C1 segment of cervical spinal cord (tissue), 14 donors: ENCODE measurements at regions not wholly inside any gene's neighbourhood (a gene's known extent, or its start where the extent isn't known, plus 50 kb on each side); places are given as distances from the start of the nearest gene placed in this dataset.
"Not testable (repeated sequence)": the region's sequence is repeated elsewhere in the genome, so short reads cannot be mapped to it uniquely, and the experiment has no call there.

Source experiments
- DNase-seq, 14 donors: peaks; one replicate each; lab custom pipeline; 2025; lab: John Stamatoyannopoulos, UW

DNA sequence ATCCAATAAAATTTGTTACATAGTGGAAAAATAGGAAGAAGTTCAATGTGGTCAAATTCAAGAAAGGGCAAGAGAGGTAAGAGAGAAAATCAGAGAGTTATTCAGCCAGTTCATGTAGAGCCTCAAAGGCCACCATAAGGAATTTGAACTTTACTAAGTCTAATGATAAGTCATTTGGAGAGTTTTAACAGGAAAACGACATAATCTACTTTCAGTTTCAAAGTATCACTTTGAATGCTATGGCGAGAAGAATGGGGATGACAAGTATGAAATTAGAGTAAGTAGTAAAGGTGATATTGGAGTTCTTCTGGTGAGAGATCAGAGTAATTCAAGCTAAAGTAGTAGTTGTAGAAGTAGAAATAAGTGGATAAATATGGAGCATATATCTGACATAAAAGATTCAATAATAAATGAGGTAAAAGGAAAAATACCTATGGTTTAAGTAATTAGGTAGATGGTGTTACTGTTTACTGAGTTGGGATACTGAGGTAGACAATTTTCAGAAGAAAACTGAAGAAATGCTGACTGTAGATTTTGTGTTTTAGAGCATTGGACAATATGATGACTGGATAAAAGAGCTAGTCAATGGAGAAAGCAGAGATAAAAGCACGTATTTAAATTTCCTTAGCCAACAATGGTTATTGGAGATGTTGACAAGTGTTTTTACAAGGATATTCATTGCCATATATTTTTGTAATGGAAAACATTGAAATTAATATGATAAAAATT, 331.7 kb upstream of the ADGRL3 start:
- no peak for DNase-seq

DNA sequence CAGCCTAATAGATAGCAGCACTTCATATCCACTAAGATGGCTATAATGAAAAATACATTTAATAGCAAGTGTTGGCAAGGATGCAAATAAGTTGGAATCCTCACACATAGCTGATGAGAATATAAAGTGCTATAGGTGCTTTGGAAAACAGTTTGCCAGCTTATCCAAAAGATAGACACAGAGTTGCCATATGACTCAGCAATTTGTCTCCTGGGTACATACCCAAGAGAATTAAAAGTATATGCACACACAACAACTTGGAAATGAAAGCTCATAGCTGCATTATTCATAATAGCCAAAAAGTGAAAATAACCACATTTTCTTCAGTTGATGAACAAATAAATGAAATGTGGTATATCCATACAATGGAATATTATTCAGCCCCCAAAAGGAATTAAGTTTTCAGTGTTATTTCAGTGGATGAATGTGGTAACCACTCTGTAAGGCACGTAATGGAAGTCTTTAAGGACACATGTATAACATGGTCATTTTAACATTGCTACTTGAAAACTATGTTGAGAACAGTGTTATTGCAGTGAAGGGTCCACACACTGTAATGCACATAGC, 320.9 kb upstream of the ADGRL3 start:
- DNase-seq = no peak

DNA sequence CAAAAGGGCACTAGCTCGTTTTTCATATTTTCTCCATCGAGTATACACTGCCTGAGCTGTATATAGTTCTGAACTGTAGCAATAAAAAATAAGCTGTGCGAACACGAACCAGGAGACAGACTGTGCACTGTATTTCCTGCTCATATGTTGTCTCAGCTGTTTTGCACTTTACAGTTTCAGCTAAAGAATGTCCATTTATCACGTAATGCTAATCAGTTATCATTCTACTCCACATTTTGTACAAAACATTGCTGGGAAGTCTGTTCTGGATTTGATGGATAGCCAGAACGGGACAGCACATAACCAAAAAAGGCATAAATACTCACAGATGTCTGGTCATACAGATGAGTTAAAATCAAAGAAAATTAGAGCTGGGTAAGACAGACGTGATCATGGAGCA, 315.5 kb upstream of the ADGRL3 start:
- no peak for DNase-seq

DNA sequence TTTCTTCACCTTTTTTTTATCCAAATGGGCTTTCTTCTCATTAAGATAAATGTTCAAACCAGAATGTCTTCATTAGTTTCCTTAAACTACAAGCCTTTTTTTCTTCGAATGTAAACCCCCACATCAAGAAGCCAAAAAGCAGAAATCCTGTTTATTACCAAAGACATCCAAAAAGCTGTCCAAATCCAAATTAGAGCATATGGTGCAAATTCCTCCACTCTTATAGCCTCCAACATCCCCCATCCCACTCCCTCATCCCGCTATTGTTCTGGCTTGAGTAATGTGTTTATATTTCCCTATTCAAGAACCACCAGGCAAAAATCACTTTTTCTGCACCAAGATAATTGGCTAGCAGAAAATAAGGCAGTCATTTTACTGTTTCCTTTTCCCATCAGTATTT, 315.1 kb upstream of the ADGRL3 start:
- no peak for DNase-seq

DNA sequence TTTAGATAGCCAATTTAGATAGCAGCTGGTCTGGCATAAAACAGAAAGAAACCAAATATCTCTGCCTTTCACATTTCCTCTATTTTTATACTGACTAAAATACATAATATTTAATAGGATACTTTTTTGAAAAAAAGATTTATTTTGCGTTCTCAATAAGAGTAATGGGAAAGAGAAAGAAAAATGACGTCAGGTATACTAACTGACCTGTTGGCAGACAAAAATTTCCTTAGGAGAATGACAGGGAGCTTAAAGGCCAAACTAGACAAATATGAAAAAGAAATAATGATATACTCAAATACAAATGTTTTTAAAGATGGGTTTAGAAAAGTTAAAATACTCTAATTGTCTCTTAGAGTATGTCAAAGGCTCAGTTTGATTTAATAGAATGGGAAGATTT, 309.4 kb upstream of the ADGRL3 start:
- no peak for DNase-seq

DNA sequence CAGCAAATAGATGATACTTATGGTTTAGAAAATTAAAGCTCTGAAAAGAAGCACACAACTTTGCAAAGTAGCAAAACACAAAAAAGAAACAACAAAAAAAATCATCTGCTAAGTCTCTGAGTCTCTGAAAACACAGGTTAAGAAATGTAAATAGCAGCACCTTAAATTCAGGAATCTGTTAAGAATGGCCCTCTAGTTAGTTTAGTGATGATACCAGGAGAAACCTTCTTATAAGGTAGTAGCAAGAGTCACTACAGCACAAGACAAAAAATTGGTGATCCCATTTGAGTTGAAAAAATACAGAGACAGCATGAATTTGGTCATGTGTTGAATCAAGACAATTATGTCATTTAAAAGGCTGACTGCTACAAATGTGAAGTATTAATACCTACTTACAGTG, 308.2 kb upstream of the ADGRL3 start:
- no peak for DNase-seq

DNA sequence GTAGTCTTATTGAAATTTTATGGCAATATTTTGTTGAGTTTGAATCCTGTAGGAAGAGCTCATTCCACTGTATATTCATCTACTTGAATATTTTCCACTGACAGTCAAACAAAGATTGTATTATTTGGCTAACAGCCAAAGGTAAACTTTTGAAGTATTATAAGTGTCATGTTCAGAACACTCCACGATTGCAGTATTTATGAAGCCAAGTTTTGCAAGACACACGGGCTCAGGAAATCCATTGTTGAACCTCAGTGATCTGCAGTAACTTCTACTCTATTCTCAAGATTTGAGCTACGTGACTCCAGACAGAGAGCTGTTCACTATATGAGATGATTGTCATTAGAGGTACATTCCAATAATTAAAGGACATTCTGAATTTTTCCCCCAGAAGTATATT, 302.7 kb upstream of the ADGRL3 start:
- no peak for DNase-seq

DNA sequence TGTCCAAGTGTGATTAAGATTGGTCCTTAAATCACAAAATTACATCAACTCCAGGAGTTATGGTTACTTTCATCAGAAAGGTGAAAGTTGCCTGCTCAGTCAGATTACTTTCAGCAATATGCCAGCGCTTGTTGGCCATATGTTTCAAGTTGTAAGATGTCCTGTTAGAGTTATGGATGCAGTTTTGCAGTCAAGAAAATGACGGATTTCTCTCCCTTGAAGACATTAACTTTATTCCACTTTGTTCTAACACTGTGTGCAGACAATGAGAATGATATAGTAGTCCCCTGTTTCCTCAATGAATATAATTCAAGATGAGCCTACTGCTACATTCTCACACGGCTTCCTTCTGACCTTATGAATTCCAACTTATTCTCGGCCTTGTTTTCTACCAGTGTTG, 295.0 kb upstream of the ADGRL3 start:
- DNase-seq = no peak

DNA sequence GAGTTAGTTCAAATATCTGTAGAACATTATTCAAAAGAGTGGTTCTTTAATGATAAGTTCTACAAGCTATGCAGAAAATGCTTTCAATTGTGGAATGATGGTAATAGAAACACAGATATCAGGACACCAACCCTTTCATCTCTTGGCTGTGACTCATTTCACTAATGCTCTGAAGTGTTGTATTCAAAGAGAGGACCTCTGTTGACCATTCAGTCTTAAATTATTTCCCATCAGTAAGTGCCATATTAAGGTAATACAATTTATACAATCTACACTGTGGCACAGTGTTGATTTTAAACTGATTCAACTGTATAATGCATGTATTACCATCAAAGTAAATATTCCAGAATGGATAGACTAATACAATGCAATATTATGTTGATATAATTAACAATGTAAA, 289.0 kb upstream of the ADGRL3 start:
- no peak for DNase-seq

DNA sequence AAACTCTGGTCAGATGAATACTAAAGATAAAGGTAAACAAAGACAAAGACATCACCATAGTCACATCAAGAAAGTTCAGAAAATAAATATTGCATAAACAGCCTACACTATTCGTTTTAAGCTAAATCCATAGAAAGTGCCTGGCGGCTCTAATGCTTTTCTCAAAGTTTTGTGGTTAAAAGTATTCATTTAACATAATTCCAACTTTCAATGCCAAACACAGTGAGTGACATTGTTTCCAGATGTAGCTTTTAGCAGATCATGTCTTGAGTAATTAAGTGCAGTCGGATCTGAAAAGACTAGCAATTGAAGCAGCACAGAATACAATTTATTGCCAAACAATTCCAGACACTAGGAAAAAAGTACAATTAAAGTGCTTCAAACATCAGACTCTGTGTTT, 287.1 kb upstream of the ADGRL3 start:
- no peak for DNase-seq

DNA sequence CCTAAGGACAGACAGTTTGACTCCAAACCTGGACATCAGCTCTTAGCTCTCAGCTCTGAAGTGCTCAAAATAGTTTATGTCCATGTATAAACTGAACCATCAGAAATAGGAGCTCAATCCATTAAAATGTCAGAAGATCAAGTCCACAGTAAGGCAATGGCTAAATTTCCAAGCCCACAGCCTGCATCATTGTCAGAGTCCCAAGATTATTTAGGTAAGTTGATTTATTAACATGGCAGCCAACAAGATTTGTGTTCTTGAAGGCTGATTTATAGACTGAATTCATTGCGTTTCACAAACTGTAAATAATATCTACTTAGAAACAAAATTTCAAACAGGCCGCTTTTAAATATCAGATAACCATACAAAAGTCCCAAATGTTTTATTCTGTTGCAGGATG, 286.5 kb upstream of the ADGRL3 start:
- DNase-seq = no peak

DNA sequence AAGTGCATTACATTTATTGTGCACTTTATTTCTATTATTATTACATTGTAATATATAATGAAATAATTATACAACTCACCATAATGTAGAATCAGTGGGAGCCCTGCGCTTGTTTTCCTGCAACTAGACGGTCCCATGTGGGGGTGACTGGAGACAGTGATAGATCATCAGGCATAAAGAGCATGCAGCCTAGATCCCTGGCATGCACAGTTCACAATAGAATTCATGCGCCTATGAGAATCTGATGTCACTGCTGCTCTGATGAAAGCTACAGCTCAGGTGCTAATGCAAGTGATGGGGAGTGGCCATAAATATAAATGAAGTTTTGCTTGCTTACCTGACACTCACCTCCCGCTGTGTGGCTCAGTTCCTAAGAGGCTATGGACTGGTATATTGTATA, 278.4 kb upstream of the ADGRL3 start:
- DNase-seq = not testable (repeated sequence)

DNA sequence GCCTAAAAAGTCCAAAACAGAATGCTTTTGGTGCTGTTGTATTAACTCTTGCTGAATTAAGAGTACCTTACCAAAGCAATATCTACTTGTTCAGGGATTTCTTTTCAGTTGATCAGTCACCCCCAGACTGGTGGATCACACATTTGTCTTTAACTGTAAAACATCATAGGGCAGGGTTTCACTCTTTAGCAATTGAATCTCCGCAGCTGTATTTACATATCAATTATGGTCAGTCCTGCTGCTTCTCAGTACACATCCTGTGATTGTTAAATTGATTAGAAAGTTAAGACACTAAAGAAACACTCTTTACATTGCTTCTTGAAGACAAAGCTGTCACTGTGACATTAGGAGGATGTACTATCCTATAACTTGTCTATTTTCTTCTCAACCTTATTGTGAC, 277.1 kb upstream of the ADGRL3 start:
- no peak for DNase-seq

DNA sequence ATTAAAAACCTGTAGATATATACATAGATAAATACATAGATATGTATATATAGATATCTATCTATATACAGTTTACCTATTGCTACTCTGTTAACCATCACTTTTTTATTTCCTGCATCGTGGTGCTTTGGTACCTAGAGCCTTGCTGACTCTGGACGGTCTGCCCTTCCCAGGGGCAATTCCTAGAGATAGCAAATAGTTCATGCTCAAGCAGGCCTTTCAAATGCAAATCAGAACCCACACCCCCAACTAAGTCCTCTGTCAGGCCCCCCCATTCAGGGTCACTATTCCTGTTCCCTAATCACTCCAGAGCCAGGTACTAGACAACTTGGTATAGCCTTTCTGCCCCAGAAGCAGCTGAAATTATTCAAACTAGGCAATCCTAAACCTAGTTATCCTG, 273.5 kb upstream of the ADGRL3 start:
- DNase-seq = no peak

DNA sequence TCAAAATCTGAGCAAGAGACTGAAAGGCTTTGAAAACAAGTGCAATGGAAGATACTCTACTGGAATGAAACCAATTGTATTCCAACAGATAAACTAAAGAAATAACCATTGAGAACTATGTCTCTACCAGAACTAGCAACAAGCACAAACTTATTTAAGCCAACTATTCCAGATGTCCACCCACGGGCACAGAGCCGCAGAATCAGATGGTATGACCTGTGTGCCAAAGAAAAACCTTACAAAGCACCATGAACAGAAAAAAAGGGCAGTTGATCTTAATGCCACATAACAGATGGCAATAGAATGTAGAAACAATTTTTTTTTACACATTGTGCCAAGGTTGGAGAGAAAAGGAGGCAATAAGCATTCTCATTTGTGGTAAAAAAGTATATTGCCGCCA, 269.3 kb upstream of the ADGRL3 start:
- no peak for DNase-seq

DNA sequence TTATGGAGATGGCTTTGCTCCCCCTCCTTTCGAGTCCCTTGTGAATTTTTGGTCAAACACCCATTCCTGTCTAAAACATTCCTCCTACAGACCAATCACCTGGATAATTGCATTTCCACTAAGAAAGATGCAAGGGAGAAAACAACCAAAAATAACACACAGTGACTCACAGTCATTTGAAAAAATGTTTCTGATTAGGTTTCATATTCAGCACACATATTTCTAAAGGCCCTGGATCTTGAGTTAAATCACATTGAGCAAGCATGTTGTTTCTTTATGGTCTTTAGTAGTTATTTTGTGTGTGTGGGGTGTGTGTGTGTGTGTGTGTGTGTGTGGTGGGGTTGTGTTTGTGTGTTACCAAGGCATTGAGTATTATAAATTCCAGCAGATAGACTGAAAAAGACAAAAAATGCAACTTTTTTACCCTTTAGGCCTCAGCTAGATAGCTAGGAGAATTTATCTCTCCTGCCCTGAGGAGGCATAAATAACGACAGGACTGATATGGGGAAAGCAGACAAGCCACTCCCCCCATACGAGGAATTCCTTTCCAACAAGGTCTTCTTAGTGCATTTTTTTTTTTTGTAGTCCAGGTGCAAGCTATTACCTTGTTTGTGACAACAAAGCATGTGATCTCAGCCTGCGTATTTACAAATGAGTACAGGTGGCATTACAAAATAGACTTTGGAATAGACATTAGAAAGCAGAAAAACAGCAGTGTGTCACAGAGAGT, 265.4 kb upstream of the ADGRL3 start:
- DNase-seq = no peak

DNA sequence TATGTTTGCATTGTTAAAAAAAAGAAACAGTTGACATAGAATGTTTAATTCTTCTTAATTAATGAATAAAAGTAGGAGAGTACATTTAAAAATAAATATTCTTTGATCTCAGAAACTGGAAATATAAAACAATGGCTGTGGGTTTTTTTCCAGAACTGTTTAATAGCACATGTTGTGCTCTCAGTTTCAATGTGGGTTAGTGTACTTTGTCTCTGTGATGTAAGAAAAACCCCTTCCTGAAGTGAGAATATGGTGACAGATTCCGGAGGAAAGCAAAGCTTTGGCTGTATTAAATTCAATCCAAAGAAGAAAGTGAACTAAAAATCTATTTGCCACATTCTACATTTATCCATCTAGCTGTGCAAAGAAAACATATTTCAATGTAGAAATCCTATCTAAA, 261.9 kb upstream of the ADGRL3 start:
- no peak for DNase-seq

DNA sequence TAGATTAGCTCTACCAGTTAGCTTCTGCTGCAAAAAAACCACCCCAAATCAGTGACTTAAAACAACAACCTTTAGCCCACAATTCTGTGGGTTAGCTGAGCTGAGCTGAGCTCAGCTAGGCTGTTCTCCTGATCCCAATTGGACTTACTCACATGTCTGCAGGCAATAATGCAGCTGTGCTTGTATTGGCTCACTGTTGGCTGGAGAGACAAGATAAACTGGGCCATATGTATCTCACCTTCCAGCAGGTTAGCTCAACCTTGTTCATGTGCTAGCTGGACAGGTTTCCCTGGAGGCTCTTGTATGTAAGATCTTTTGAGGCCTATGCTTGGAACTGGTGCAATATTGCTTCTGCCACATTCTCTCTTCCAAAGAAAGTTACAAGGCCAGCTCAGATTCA, 261.5 kb upstream of the ADGRL3 start:
- no peak for DNase-seq

DNA sequence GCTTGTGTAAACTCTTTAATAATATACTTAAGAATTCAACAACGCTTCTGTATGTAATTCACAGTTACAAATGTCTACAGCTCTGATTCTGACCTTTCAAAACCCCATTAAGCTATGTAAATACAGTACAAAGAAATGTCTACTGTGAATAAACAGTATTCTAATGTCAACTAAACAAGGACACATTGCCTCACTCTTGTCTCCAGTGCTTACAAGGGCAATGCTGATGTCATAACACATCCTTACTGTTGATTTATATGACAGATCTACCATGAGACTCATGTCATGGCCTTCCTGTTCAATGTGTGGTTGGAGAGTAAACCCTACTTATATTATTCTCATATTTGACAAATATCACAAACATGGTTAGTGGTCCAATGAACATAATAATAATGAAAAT, 256.1 kb upstream of the ADGRL3 start:
- no peak for DNase-seq

DNA sequence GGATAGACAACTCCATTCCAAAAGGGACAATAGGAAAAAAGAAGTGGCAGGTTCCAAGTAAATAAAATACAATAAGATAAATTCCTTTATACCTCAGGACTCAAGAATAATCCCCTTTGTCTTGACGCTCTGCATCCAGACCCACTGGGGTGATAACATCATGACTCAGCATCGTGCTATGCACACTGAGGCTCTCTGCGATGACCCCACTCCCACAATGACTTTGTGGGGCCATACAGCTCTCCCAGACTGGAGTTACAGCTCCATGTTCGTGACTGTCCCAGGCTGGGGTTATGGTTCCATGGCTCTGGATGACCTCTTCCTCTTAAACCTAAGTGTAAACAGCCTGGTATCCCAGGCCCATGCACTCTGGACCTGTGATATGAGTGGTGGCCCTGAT, 254.5 kb upstream of the ADGRL3 start:
- DNase-seq = no peak

DNA sequence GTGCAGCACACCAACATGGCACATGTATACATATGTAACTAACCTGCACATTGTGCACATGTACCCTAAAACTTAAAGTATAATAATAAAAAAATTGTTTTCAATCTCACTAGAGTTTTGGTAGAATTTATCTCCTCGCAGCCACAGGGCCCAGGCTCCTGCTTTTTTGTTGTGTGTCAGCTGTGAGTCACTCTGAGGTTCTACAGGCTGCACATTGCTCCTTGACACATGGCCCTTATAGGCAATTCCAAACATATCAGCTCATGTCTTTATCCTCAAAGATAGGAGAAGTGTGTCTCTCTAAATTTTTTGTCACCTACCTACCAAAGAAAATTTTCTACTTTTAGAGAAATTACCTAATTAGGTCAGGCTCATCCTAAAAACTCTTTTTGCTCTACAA, 252.1 kb upstream of the ADGRL3 start:
- DNase-seq = no peak

DNA sequence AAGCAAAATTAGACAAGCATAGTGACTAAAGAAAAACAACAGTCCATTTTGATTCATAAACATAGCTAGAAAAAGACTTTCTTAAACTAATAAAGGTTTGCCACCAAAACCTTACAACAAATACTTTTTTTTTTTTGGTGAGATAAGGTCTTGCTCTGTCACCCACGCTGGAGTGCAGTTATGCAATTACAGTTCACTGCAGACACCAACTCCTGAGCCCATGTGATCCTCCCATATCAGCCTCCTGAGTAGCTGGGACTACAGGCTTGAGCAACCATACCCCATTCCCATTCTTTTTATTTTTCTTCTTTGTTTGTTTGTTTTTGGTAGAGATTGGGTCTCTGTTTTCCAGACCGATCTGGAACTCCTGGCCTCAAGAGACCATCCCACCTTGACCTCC, 247.2 kb upstream of the ADGRL3 start:
- DNase-seq = no peak

DNA sequence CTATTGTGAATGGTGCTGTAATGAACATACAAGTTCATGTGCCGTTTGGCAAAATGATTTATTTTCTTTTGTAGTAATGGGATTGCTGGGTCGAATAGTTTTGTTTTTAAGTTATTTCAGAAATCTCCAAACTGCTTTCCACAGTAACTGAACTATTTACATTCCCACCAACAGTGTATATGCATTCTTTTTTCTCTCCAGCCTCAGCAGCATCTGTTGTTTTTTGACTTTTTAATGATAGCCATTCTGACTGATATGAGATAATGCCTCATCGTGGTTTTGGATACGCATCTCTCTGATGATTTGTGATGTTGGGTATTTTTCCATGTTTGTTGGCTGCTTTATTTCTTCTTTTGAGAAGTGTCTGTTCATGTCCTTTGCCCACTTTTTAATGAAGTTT, 246.3 kb upstream of the ADGRL3 start:
- no peak for DNase-seq
